Mucosa of descending colon (tissue), 3 donors: ENCODE measurements at regions not wholly inside any gene's neighbourhood (a gene's known extent, or its start where the extent isn't known, plus 50 kb on each side); places are given as distances from the start of the nearest gene placed in this dataset.

Experiments
- ATAC-seq: fragments of 200-7000 bp; cut with Tn5 transposase; one replicate; pipeline ENCODE4 v1.9.1; 2020; ENCODE audit warnings: mild to moderate bottlenecking, moderate library complexity
- DNase-seq, 3 donors: peaks; one replicate each; pipeline ENCODE4 v3.0.0-alpha.2; 2020
- H3K36me3 ChIP-seq: fragments of 200-600 bp; one replicate; pipeline ENCODE4 v1.8.0; 2021; ENCODE audit warnings: low read depth, mild to moderate bottlenecking
- H3K4me1 ChIP-seq: fragments of 200-600 bp; one replicate; pipeline ENCODE4 v1.8.0; 2021; ENCODE audit warnings: low read depth, mild to moderate bottlenecking
- H3K4me3 ChIP-seq: fragments of 200-600 bp; one replicate; pipeline ENCODE4 v1.8.0; 2021; ENCODE audit warnings: mild to moderate bottlenecking
- H3K9me3 ChIP-seq: fragments of 200-600 bp; one replicate; pipeline ENCODE4 v1.8.0; 2021; ENCODE audit warnings: mild to moderate bottlenecking
- CTCF ChIP-seq: fragments of 200-600 bp; IDR thresholded peaks from one replicate; pipeline ENCODE4 v1.8.0; 2022; ENCODE audit warnings: antibody characterized with exemption, mild to moderate bottlenecking
- intact Hi-C, 2 donors: fragments of 100-400 bp; cut with DNase I in 1 of 2; cut with micrococcal nuclease in 1 of 2; formaldehyde crosslinking; loops; one replicate each; pipeline versions ENCODE4 v1.11.0 to v1.11.1; 2022; cut with DNase I, micrococcal nuclease
- donor health status: DM: no; HTN: no; CAD: no; lungs with moderate emphysema.
- donor health status: DM: no; HTN: no; CAD: no.
- donor health status: DM: no; HTN: yes; CAD: no.

GRCh38 chr13:34431827-34432581, 510.1 kb upstream of the NBEA start:
- DNase-seq, result no peak
- no peak for TF ChIP-seq CTCF
- Histone ChIP-seq H3K4me1 (no peaks in the 10 kb centered on the region), H3K9me3 (no peaks in the 10 kb centered on the region), H3K4me3 (no peak overlapping the region), H3K36me3 (no peaks in the 10 kb centered on the region)
- ATAC-seq, result no peak
- intact Hi-C loops, result no loop called here

- DNase-seq (no peak), ATAC-seq (no peak)
- intact Hi-C loops, result no loop called here
- H3K4me1 ChIP-seq, result no peaks in the 10 kb centered on the region
- H3K9me3 ChIP-seq, result no peaks in the 10 kb centered on the region
- H3K36me3 ChIP-seq, result no peaks in the 10 kb centered on the region
- no peak for TF ChIP-seq CTCF
- H3K4me3 ChIP-seq, result no peak overlapping the region
Measured at GRCh38 chr13:34435338-34435737, 506.7 kb upstream of the NBEA start.

GRCh38 chr13:34437873-34438272, 504.2 kb upstream of the NBEA start:
- H3K9me3 ChIP-seq, result no peaks in the 10 kb centered on the region
- no peak overlapping the region for H3K4me3 ChIP-seq
- no peak for ATAC-seq
- TF ChIP-seq CTCF, result no peak
- DNase-seq, result no peak
- intact Hi-C loops, result no loop called here
- no peaks in the 10 kb centered on the region for H3K36me3 ChIP-seq
- H3K4me1 ChIP-seq, result no peaks in the 10 kb centered on the region

GRCh38 chr13:34452831-34453230, 489.2 kb upstream of the NBEA start:
- no peaks in the 10 kb centered on the region for H3K9me3 ChIP-seq
- H3K4me3 ChIP-seq, result no peak overlapping the region
- no peak for TF ChIP-seq CTCF
- ATAC-seq (no peak), DNase-seq (no peak)
- intact Hi-C loops, result no loop called here
- no peaks in the 10 kb centered on the region for H3K4me1 ChIP-seq
- H3K36me3 ChIP-seq, result no peaks in the 10 kb centered on the region

GRCh38 chr13:34458756-34459715, 483.0 kb upstream of the NBEA start:
- DNase-seq, result peak in 1 of 3 donors; percentile 12

More at GRCh38 chr13:34458756-34459715, 483.0 kb upstream of the NBEA start:
- H3K4me1 ChIP-seq, result no peaks in the 10 kb centered on the region
- no peaks in the 10 kb centered on the region for H3K36me3 ChIP-seq
- H3K9me3 ChIP-seq, result no peaks in the 10 kb centered on the region
- no peak for TF ChIP-seq CTCF
- H3K4me3 ChIP-seq, result no peak overlapping the region
- ATAC-seq, result no peak
- intact Hi-C loops, result no loop called here
